PFSK-1 (cell line): ENCODE measurements at regions not wholly inside any gene's neighbourhood (a gene's known extent, or its start where the extent isn't known, plus 50 kb on each side); places are given as distances from the start of the nearest gene placed in this dataset.

Experiments
- POLR2AphosphoS5 ChIP-seq: IDR thresholded peaks from 2 replicates; pipeline ENCODE4 v1.6.1; 2012; ENCODE audit warnings: low read depth, mild to moderate bottlenecking, control low read depth, low read length, moderate library complexity
- SIN3A ChIP-seq: IDR thresholded peaks from 2 replicates; pipeline ENCODE4 v1.6.1; 2012; ENCODE audit warnings: mild to moderate bottlenecking, low read length, moderate library complexity, borderline replicate concordance; ENCODE audit not compliant: insufficient read depth
- TAF1 ChIP-seq: IDR thresholded peaks from 2 replicates; pipeline ENCODE4 v1.6.1; 2012; ENCODE audit warnings: low read length, control low read depth, borderline replicate concordance; ENCODE audit not compliant: insufficient read depth
- TF ChIP-seq, protein P1 (sequence below), 2 experiments: IDR thresholded peaks; 2 replicates each; pipeline versions ENCODE4 v1.6.1 to v1.8.0; 2011 to 2012; ENCODE audit warnings: low read depth in 2 of 2, low read length in 2 of 2, control low read depth in 1 of 2, inconsistent platforms in 1 of 2, mild to moderate bottlenecking in 1 of 2, moderate library complexity in 1 of 2; ENCODE audit not compliant: insufficient read depth in 1 of 2

DNA sequence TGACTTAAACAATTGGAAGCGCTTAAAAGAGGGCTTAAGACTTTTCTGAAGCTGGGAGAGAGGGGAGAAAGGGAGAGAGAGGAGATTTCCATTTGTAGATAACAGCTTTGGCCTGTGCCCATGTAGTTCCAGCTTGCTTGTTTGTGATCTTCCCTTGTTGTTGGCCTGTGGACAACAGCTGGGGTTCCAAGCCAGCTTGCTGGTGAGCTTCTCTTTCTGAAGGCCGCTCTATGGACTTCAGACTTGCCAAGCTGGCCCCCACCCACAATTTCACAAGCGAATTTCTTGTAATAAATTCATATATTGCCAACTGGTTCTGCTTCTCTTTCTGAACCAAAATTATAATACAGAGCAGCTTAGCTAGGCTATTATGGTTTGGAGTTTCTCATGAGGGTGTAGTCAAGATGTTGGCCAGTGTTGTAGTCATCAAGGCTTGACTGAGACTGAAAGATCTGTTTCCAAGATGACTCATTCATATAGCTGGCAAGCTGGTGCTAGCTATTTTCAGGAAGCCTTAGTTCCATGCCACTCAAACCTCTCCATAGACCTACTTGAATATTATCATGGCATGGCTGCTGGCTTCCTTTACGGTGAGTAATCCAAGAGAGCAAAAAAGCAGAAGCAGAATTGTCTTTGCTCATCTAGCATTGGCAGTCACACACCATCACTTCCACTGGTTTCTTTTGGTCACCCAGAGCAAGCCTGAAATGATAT lies 89.4 kb downstream of the ATP23 start:
- TF ChIP-seq POLR2AphosphoS5 = no peak
- TF ChIP-seq TAF1 = no peak
- TF ChIP-seq, protein P1, sequence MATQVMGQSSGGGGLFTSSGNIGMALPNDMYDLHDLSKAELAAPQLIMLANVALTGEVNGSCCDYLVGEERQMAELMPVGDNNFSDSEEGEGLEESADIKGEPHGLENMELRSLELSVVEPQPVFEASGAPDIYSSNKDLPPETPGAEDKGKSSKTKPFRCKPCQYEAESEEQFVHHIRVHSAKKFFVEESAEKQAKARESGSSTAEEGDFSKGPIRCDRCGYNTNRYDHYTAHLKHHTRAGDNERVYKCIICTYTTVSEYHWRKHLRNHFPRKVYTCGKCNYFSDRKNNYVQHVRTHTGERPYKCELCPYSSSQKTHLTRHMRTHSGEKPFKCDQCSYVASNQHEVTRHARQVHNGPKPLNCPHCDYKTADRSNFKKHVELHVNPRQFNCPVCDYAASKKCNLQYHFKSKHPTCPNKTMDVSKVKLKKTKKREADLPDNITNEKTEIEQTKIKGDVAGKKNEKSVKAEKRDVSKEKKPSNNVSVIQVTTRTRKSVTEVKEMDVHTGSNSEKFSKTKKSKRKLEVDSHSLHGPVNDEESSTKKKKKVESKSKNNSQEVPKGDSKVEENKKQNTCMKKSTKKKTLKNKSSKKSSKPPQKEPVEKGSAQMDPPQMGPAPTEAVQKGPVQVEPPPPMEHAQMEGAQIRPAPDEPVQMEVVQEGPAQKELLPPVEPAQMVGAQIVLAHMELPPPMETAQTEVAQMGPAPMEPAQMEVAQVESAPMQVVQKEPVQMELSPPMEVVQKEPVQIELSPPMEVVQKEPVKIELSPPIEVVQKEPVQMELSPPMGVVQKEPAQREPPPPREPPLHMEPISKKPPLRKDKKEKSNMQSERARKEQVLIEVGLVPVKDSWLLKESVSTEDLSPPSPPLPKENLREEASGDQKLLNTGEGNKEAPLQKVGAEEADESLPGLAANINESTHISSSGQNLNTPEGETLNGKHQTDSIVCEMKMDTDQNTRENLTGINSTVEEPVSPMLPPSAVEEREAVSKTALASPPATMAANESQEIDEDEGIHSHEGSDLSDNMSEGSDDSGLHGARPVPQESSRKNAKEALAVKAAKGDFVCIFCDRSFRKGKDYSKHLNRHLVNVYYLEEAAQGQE (IDR thresholded peaks at IDR 0.05; ENCODE audit: insufficient read depth in 1 of 2, low read depth in 2 of 2, low read length in 2 of 2) = no peak
- no peak for TF ChIP-seq SIN3A
